GM23338 (cell line): ENCODE measurements at regions not wholly inside any gene's neighbourhood (a gene's known extent, or its start where the extent isn't known, plus 50 kb on each side); places are given as distances from the start of the nearest gene placed in this dataset.

Experiments
- ATAC-seq: fragments of 200-7000 bp; cut with Tn5 transposase; 3 replicates; pipeline ENCODE4 v1.9.1; 2020
- DNase-seq: peaks from one replicate; pipeline ENCODE4 v3.0.0-alpha.2; 2015; ENCODE audit warnings: low spot score
- H2AFZ ChIP-seq: fragments of 200-600 bp; sonication (generic); 2 replicates; pipeline ENCODE4 v1.8.0; 2016; ENCODE audit warnings: antibody characterized with exemption, mild to moderate bottlenecking, moderate library complexity
- H3F3A ChIP-seq: fragments of 200-600 bp; sonication (generic); replicated peaks from 2 replicates; pipeline ENCODE4 v1.8.0; 2017; ENCODE audit warnings: antibody characterized with exemption, mixed run types, low read depth
- H3K27ac ChIP-seq: fragments of 200-600 bp; sonication (generic); 2 replicates; pipeline ENCODE4 v1.6.1; 2016; ENCODE audit warnings: low read depth
- H3K27me3 ChIP-seq: fragments of 200-600 bp; sonication (generic); 2 replicates; pipeline ENCODE4 v1.8.0; 2016; ENCODE audit warnings: mild to moderate bottlenecking, mixed run types, moderate library complexity; ENCODE audit not compliant: insufficient read depth
- H3K36me3 ChIP-seq: fragments of 200-600 bp; sonication (generic); 2 replicates; pipeline ENCODE4 v1.8.0; 2016; ENCODE audit warnings: mild to moderate bottlenecking; ENCODE audit not compliant: insufficient read depth
- H3K4me1 ChIP-seq: fragments of 200-600 bp; sonication (generic); 2 replicates; pipeline ENCODE4 v1.8.0; 2016; ENCODE audit warnings: mild to moderate bottlenecking, moderate library complexity; ENCODE audit not compliant: insufficient read depth
- H3K4me2 ChIP-seq: fragments of 200-600 bp; sonication (generic); 2 replicates; pipeline ENCODE4 v1.7.1; 2017; ENCODE audit warnings: mixed run types
- H3K4me3 ChIP-seq: fragments of 200-600 bp; sonication (generic); 2 replicates; pipeline ENCODE4 v1.6.1; 2016; ENCODE audit warnings: mixed run types
- H3K79me2 ChIP-seq: fragments of 200-600 bp; sonication (generic); replicated peaks from 2 replicates; pipeline ENCODE4 v1.8.0; 2017; ENCODE audit warnings: mild to moderate bottlenecking; ENCODE audit not compliant: insufficient read depth
- H3K9me2 ChIP-seq: fragments of 200-600 bp; sonication (generic); 2 replicates; pipeline ENCODE4 v1.8.0; 2017; ENCODE audit not compliant: insufficient read depth
- H4K20me1 ChIP-seq: fragments of 200-600 bp; sonication (generic); replicated peaks from 2 replicates; pipeline ENCODE4 v1.8.0; 2017; ENCODE audit warnings: mild to moderate bottlenecking; ENCODE audit not compliant: insufficient read depth
- H3K27ac Mint-ChIP-seq: 2 replicates; pipeline ENCODE4 v1.8.0; 2020; ENCODE audit warnings: inconsistent platforms, mild to moderate bottlenecking, moderate library complexity, mixed read lengths
- H3K27me3 Mint-ChIP-seq: 3 replicates; pipeline ENCODE4 v1.8.0; 2022; ENCODE audit warnings: low read depth, mild to moderate bottlenecking, moderate library complexity, mixed read lengths, inconsistent platforms; ENCODE audit not compliant: insufficient read depth, poor library complexity
- H3K36me3 Mint-ChIP-seq: 3 replicates; pipeline ENCODE4 v1.8.0; 2021; ENCODE audit warnings: low read depth, mild to moderate bottlenecking, inconsistent platforms, moderate library complexity, mixed read lengths
- H3K4me1 Mint-ChIP-seq: 3 replicates; pipeline ENCODE4 v1.8.0; 2020; ENCODE audit warnings: mild to moderate bottlenecking, inconsistent platforms, mixed read lengths
- H3K4me3 Mint-ChIP-seq: 3 replicates; pipeline ENCODE4 v1.8.0; 2021; ENCODE audit warnings: moderate library complexity, mild to moderate bottlenecking, inconsistent platforms, mixed read lengths
- H3K9me3 Mint-ChIP-seq: 3 replicates; pipeline ENCODE4 v1.8.0; 2020; ENCODE audit warnings: moderate library complexity, mild to moderate bottlenecking, inconsistent platforms, mixed read lengths
- CREB1 ChIP-seq: fragments of 250-450 bp; sonication (Bioruptor Pico); IDR thresholded peaks from 2 replicates; pipeline ENCODE4 v1.5.0; 2020; ENCODE audit warnings: low read depth, mild to moderate bottlenecking, moderate library complexity
- CTCF ChIP-seq, 2 experiments: fragments of 200-600 bp in 1 of 2; sonication (generic) in 1 of 2; conservative IDR thresholded peaks; 2 replicates each; pipeline versions ENCODE4 v1.5.1 to v1.6.1; 2016 to 2017; ENCODE audit warnings: antibody characterized with exemption in 2 of 2, low read depth in 2 of 2, mild to moderate bottlenecking in 2 of 2, moderate library complexity in 1 of 2
- POLR2AphosphoS5 ChIP-seq: IDR thresholded peaks from 2 replicates; pipeline ENCODE4 v1.6.1; 2016; ENCODE audit warnings: antibody characterized with exemption, low read depth
- STAT1 ChIP-seq: IDR thresholded peaks from one replicate; pipeline ENCODE4 v1.6.1; 2016; ENCODE audit warnings: antibody characterized with exemption; ENCODE audit not compliant: unreplicated experiment
- ZNF331 ChIP-seq: fragments of 250-450 bp; sonication (Bioruptor Pico); IDR thresholded peaks from 2 replicates; pipeline ENCODE4 v1.5.0; 2020; ENCODE audit warnings: low read depth, mild to moderate bottlenecking, moderate library complexity
- ZNF462 ChIP-seq: fragments of 250-450 bp; sonication (Bioruptor Pico); IDR thresholded peaks from 2 replicates; pipeline ENCODE4 v1.5.0; 2020; ENCODE audit warnings: mild to moderate bottlenecking, moderate library complexity

GRCh38 chr13:73880365-73880764 lies 253.8 kb downstream of the KLF12 start (continued):
- TF ChIP-seq STAT1 = no peak

GRCh38 chr13:73879346-73880015 lies 254.7 kb downstream of the KLF12 start:
- Mint-ChIP-seq H3K27me3 (no peaks in the 10 kb centered on the region), H3K4me1 (peaks cover 19% of the 10 kb centered on the region), H3K27ac (no peak overlapping the region), H3K36me3 (no peaks in the 10 kb centered on the region; the same call in 2 of the 3 replicates), H3K9me3 (peaks cover 7% of the 10 kb centered on the region; the same call in 1 of the 3 replicates), H3K4me3 (no peak overlapping the region)
- Histone ChIP-seq H2AFZ (no peak overlapping the region), H3K79me2 (no peaks in the 10 kb centered on the region), H4K20me1 (no peaks in the 10 kb centered on the region), H3K4me1 (peaks cover 12% of the 10 kb centered on the region; the same call in 1 of the 2 replicates), H3K27ac (no peak overlapping the region), H3F3A (no peaks in the 10 kb centered on the region), H3K4me3 (no peak overlapping the region), H3K27me3 (no peaks in the 10 kb centered on the region), H3K9me2 (no peaks in the 10 kb centered on the region), H3K4me2 (no peak overlapping the region), H3K36me3 (no peaks in the 10 kb centered on the region)
- no peak for DNase-seq
- ATAC-seq = no peak
- TF ChIP-seq ZNF331 (CRISPR knock-in tag) = no peak

GRCh38 chr13:73877399-73877798 lies 256.8 kb downstream of the KLF12 start:
- H4K20me1 ChIP-seq = no peaks in the 10 kb centered on the region
- no peak for TF ChIP-seq CTCF (conservative IDR thresholded peaks at IDR 0.05; ENCODE audit: low read depth in 2 of 2)
- no peak for TF ChIP-seq CREB1 (CRISPR knock-in tag)
- TF ChIP-seq ZNF331 (CRISPR knock-in tag) = no peak
- ATAC-seq (no peak), DNase-seq (no peak)
- H3K9me2 ChIP-seq = no peaks in the 10 kb centered on the region
- peaks cover 14% of the 10 kb centered on the region for H3K4me1 Mint-ChIP-seq
- H3K27ac ChIP-seq = no peak overlapping the region
- no peak overlapping the region for H3K4me3 ChIP-seq
- no peak overlapping the region for H3K4me3 Mint-ChIP-seq
- no peak overlapping the region for H3K4me2 ChIP-seq
- H3K4me1 ChIP-seq = peaks cover 5% of the 10 kb centered on the region; the same call in 1 of the 2 replicates
- no peaks in the 10 kb centered on the region for H3K79me2 ChIP-seq
- H3K36me3 Mint-ChIP-seq = no peaks in the 10 kb centered on the region; the same call in 2 of the 3 replicates
- no peak overlapping the region for H2AFZ ChIP-seq
- H3K27me3 Mint-ChIP-seq = no peaks in the 10 kb centered on the region
- H3K36me3 ChIP-seq = no peaks in the 10 kb centered on the region
- H3F3A ChIP-seq = no peaks in the 10 kb centered on the region
- no peak overlapping the region for H3K27ac Mint-ChIP-seq
- peaks cover 7% of the 10 kb centered on the region; the same call in 1 of the 3 replicates for H3K9me3 Mint-ChIP-seq
- H3K27me3 ChIP-seq = no peaks in the 10 kb centered on the region

GRCh38 chr13:73876323-73876722 lies 257.9 kb downstream of the KLF12 start:
- no peaks in the 10 kb centered on the region; the same call in 2 of the 3 replicates for H3K36me3 Mint-ChIP-seq
- H3K4me3 Mint-ChIP-seq = no peak overlapping the region
- no peaks in the 10 kb centered on the region for H4K20me1 ChIP-seq
- no peaks in the 10 kb centered on the region for H3K9me2 ChIP-seq
- peaks cover 5% of the 10 kb centered on the region; the same call in 1 of the 2 replicates for H3K4me1 ChIP-seq
- no peaks in the 10 kb centered on the region for H3F3A ChIP-seq
- H3K9me3 Mint-ChIP-seq = peaks cover 7% of the 10 kb centered on the region; the same call in 1 of the 3 replicates
- no peak overlapping the region for H3K4me2 ChIP-seq
- ATAC-seq (no peak), DNase-seq (no peak)
- H3K4me1 Mint-ChIP-seq = peaks cover 14% of the 10 kb centered on the region
- no peak overlapping the region for H2AFZ ChIP-seq
- H3K27me3 ChIP-seq = no peaks in the 10 kb centered on the region
- H3K4me3 ChIP-seq = no peak overlapping the region
- H3K27ac Mint-ChIP-seq = no peak overlapping the region
- H3K27ac ChIP-seq = no peak overlapping the region
- no peaks in the 10 kb centered on the region for H3K79me2 ChIP-seq
- H3K36me3 ChIP-seq = no peaks in the 10 kb centered on the region
- no peaks in the 10 kb centered on the region for H3K27me3 Mint-ChIP-seq
- TF ChIP-seq STAT1 (no peak), POLR2AphosphoS5 (no peak), ZNF462 (no peak)
